ENCODE measurements at regions not wholly inside any gene's neighbourhood (a gene's known extent, or its start where the extent isn't known, plus 50 kb on each side); places are given as distances from the start of the nearest gene placed in this dataset.
"Not testable (repeated sequence)": the region's sequence is repeated elsewhere in the genome, so short reads cannot be mapped to it uniquely, and the experiment has no call there.

GRCh38 chr7:69192134-69192533, 406.1 kb upstream of the AUTS2 start:
- DNase-seq: no peak

GRCh38 chr7:69193061-69193460, 405.2 kb upstream of the AUTS2 start:
- DNase-seq: no peak

GRCh38 chr7:69196593-69196992, 401.7 kb upstream of the AUTS2 start:
- DNase-seq: no peak

- no peak for DNase-seq
These were observed 400.0 kb upstream of the AUTS2 start for GRCh38 chr7:69198250-69198649.

- DNase-seq: no peak
These were observed 399.2 kb upstream of the AUTS2 start for GRCh38 chr7:69199041-69199440.

GRCh38 chr7:69199661-69200060, 398.6 kb upstream of the AUTS2 start:
- DNase-seq: no peak

- DNase-seq: no peak
These were observed 394.4 kb upstream of the AUTS2 start for GRCh38 chr7:69203871-69204270.

- DNase-seq: peak; percentile 67
These were observed 393.3 kb upstream of the AUTS2 start for GRCh38 chr7:69204943-69205342.

- no peak for DNase-seq
These were observed 392.7 kb upstream of the AUTS2 start for GRCh38 chr7:69205581-69205980.

- no peak for DNase-seq
These were observed 390.0 kb upstream of the AUTS2 start for GRCh38 chr7:69208276-69208675.

GRCh38 chr7:69208848-69209247, 389.4 kb upstream of the AUTS2 start:
- DNase-seq: no peak

- DNase-seq: no peak
These were observed 386.9 kb upstream of the AUTS2 start for GRCh38 chr7:69211336-69211735.

- peak; percentile 8 for DNase-seq
These were observed 386.5 kb upstream of the AUTS2 start for GRCh38 chr7:69211739-69212138.

- no peak for DNase-seq
These were observed 384.4 kb upstream of the AUTS2 start for GRCh38 chr7:69213878-69214277.

- DNase-seq: not testable (repeated sequence)
These were observed 382.8 kb upstream of the AUTS2 start for GRCh38 chr7:69215516-69215915.

- no peak for DNase-seq
These were observed 380.5 kb upstream of the AUTS2 start for GRCh38 chr7:69217516-69218350.

- DNase-seq: no peak
These were observed 379.7 kb upstream of the AUTS2 start for GRCh38 chr7:69218576-69218975.

GRCh38 chr7:69219381-69219780, 378.9 kb upstream of the AUTS2 start:
- no peak for DNase-seq

GRCh38 chr7:69225259-69225943, 372.9 kb upstream of the AUTS2 start:
- DNase-seq: no peak

- DNase-seq: no peak
These were observed 370.0 kb upstream of the AUTS2 start for GRCh38 chr7:69228212-69228811.

- no peak for DNase-seq
These were observed 365.6 kb upstream of the AUTS2 start for GRCh38 chr7:69232445-69233376.

- DNase-seq: no peak
These were observed 360.7 kb upstream of the AUTS2 start for GRCh38 chr7:69237541-69237940.

- no peak for DNase-seq
These were observed 355.3 kb upstream of the AUTS2 start for GRCh38 chr7:69243016-69243415.

Measured in NCI-H226 (cell line).